GM21619 (cell line): ENCODE measurements at regions not wholly inside any gene's neighbourhood (a gene's known extent, or its start where the extent isn't known, plus 50 kb on each side); places are given as distances from the start of the nearest gene placed in this dataset.
"Not testable (repeated sequence)": the region's sequence is repeated elsewhere in the genome, so short reads cannot be mapped to it uniquely, and the experiment has no call there.

Experiments
- ATAC-seq: cut with Tn5 transposase; IDR thresholded peaks from one replicate; pipeline ENCODE4 v1.9.1; 2021; ENCODE audit not compliant: unreplicated experiment

- peak; percentile 83 for ATAC-seq
These were observed 53.1 kb upstream of the HMCN1 start for GRCh38 chr1:185681034-185681633.

- ATAC-seq = no peak
These were observed 53.7 kb upstream of the HMCN1 start for GRCh38 chr1:185680453-185680852.

GRCh38 chr1:185679220-185679619, 55.0 kb upstream of the HMCN1 start:
- no peak for ATAC-seq

GRCh38 chr1:185676969-185677368, 57.2 kb upstream of the HMCN1 start:
- ATAC-seq = no peak

GRCh38 chr1:185674201-185674600, 60.0 kb upstream of the HMCN1 start:
- ATAC-seq = peak; percentile 66

- no peak for ATAC-seq
These were observed 61.4 kb upstream of the HMCN1 start for GRCh38 chr1:185672719-185673360.

GRCh38 chr1:185670187-185670627, 64.0 kb upstream of the HMCN1 start:
- no peak for ATAC-seq

- ATAC-seq = no peak
These were observed 66.2 kb upstream of the HMCN1 start for GRCh38 chr1:185668013-185668412.

GRCh38 chr1:185666582-185666981, 67.6 kb upstream of the HMCN1 start:
- no peak for ATAC-seq

GRCh38 chr1:185663771-185664296, 70.4 kb upstream of the HMCN1 start:
- ATAC-seq = no peak

- no peak for ATAC-seq
These were observed 70.9 kb upstream of the HMCN1 start for GRCh38 chr1:185663332-185663731.

GRCh38 chr1:185661971-185662370, 72.2 kb upstream of the HMCN1 start:
- ATAC-seq = no peak

GRCh38 chr1:185656663-185657062, 77.5 kb upstream of the HMCN1 start:
- ATAC-seq = no peak

GRCh38 chr1:185654952-185655314, 79.3 kb upstream of the HMCN1 start:
- ATAC-seq = no peak

- ATAC-seq = no peak
These were observed 79.8 kb upstream of the HMCN1 start for GRCh38 chr1:185654199-185654951.

GRCh38 chr1:185653615-185654014, 80.6 kb upstream of the HMCN1 start:
- ATAC-seq = no peak

GRCh38 chr1:185652348-185652747, 81.8 kb upstream of the HMCN1 start:
- ATAC-seq = no peak

GRCh38 chr1:185650602-185651230, 83.5 kb upstream of the HMCN1 start:
- ATAC-seq = no peak

- ATAC-seq = no peak
These were observed 85.2 kb upstream of the HMCN1 start for GRCh38 chr1:185648858-185649589.

GRCh38 chr1:185647597-185648267, 86.5 kb upstream of the HMCN1 start:
- ATAC-seq = not testable (repeated sequence)
